NCI-H2196 treated with DMSO at 0.1 percent for 48 hours (cell line): ENCODE measurements at regions not wholly inside any gene's neighbourhood (a gene's known extent, or its start where the extent isn't known, plus 50 kb on each side); places are given as distances from the start of the nearest gene placed in this dataset.
"Not testable (repeated sequence)": the region's sequence is repeated elsewhere in the genome, so short reads cannot be mapped to it uniquely, and the experiment has no call there.

Experiments used
- DNase-seq: peaks from one replicate; lab custom pipeline; 2025; ENCODE audit not compliant: unreplicated experiment; lab: John Stamatoyannopoulos, UW

GRCh38 chr2:65919550-65920188, 487.3 kb upstream of the SPRED2 start:
- no peak for DNase-seq

- DNase-seq = no peak
Measured at GRCh38 chr2:65918760-65919187, 486.4 kb upstream of the SPRED2 start.

GRCh38 chr2:65917986-65918385, 485.6 kb upstream of the SPRED2 start:
- DNase-seq = no peak

GRCh38 chr2:65916785-65917295, 484.4 kb upstream of the SPRED2 start:
- DNase-seq = no peak

- no peak for DNase-seq
Measured at GRCh38 chr2:65916177-65916576, 483.8 kb upstream of the SPRED2 start.

GRCh38 chr2:65915273-65915672, 482.9 kb upstream of the SPRED2 start:
- no peak for DNase-seq

GRCh38 chr2:65914244-65914786, 481.9 kb upstream of the SPRED2 start:
- no peak for DNase-seq

- no peak for DNase-seq
Measured at GRCh38 chr2:65913813-65914212, 481.4 kb upstream of the SPRED2 start.

GRCh38 chr2:65901756-65902155, 469.4 kb upstream of the SPRED2 start:
- no peak for DNase-seq

GRCh38 chr2:65896446-65896845, 464.0 kb upstream of the SPRED2 start:
- no peak for DNase-seq

- DNase-seq = not testable (repeated sequence)
Measured at GRCh38 chr2:65890131-65890530, 457.7 kb upstream of the SPRED2 start.

GRCh38 chr2:65885266-65885665, 452.9 kb upstream of the SPRED2 start:
- no peak for DNase-seq

- no peak for DNase-seq
Measured at GRCh38 chr2:65881592-65881991, 449.2 kb upstream of the SPRED2 start.

GRCh38 chr2:65880436-65880835, 448.0 kb upstream of the SPRED2 start:
- no peak for DNase-seq

GRCh38 chr2:65878011-65878340, 445.6 kb upstream of the SPRED2 start:
- DNase-seq = no peak

GRCh38 chr2:65877331-65878010, 445.1 kb upstream of the SPRED2 start:
- DNase-seq = no peak

GRCh38 chr2:65876114-65876513, 443.7 kb upstream of the SPRED2 start:
- no peak for DNase-seq

- DNase-seq = no peak
Measured at GRCh38 chr2:65870826-65871225, 438.4 kb upstream of the SPRED2 start.

GRCh38 chr2:65869296-65869695, 436.9 kb upstream of the SPRED2 start:
- no peak for DNase-seq

GRCh38 chr2:65868177-65868576, 435.8 kb upstream of the SPRED2 start:
- no peak for DNase-seq

- no peak for DNase-seq
Measured at GRCh38 chr2:65867446-65867845, 435.0 kb upstream of the SPRED2 start.

- DNase-seq = no peak
Measured at GRCh38 chr2:65866148-65866547, 433.7 kb upstream of the SPRED2 start.
